ENCODE measurements at regions not wholly inside any gene's neighbourhood (a gene's known extent, or its start where the extent isn't known, plus 50 kb on each side); places are given as distances from the start of the nearest gene placed in this dataset.

GRCh38 chr10:126770809-126771208, 100.3 kb upstream of the C10orf90 start:
- no peaks in the 10 kb centered on the region for H3K27me3 ChIP-seq (ENCODE audit: control insufficient read depth, insufficient read depth, low read length)
- no peak overlapping the region for H3K4me3 ChIP-seq (ENCODE audit: low read depth, low read length)
- H3K36me3 ChIP-seq (ENCODE audit: control insufficient read depth, insufficient read depth, low read length): no peaks in the 10 kb centered on the region
- no peak for DNase-seq (ENCODE audit: low read depth)
- TF ChIP-seq, protein P1, sequence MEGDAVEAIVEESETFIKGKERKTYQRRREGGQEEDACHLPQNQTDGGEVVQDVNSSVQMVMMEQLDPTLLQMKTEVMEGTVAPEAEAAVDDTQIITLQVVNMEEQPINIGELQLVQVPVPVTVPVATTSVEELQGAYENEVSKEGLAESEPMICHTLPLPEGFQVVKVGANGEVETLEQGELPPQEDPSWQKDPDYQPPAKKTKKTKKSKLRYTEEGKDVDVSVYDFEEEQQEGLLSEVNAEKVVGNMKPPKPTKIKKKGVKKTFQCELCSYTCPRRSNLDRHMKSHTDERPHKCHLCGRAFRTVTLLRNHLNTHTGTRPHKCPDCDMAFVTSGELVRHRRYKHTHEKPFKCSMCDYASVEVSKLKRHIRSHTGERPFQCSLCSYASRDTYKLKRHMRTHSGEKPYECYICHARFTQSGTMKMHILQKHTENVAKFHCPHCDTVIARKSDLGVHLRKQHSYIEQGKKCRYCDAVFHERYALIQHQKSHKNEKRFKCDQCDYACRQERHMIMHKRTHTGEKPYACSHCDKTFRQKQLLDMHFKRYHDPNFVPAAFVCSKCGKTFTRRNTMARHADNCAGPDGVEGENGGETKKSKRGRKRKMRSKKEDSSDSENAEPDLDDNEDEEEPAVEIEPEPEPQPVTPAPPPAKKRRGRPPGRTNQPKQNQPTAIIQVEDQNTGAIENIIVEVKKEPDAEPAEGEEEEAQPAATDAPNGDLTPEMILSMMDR (IDR thresholded peaks at IDR 0.05; ENCODE audit: insufficient read depth, low read length, poor library complexity, severe bottlenecking): no peak

DNA sequence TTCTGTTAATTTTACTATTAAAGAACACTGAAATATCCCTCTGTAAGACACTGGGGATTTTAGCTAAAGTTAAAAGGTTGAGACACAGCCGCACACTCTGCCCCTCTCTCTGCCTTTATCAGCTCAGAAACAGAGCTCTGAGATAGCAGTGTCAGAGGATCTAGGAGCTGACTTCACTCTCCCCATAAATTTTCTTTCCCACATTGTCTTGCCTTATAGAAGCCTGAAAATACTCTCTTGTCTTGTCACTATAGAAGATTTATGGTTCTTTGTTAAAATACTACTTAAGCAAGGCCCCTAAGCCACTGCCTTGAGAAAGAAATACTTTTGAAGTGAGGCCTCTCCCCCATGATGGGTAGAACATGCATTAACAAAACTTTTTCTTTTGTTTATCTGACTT, 105.7 kb upstream of the C10orf90 start:
- Histone ChIP-seq H3K4me3 (ENCODE audit: low read depth, low read length) (no peak overlapping the region), H3K27me3 (ENCODE audit: control insufficient read depth, insufficient read depth, low read length) (no peaks in the 10 kb centered on the region), H3K36me3 (ENCODE audit: control insufficient read depth, insufficient read depth, low read length) (no peaks in the 10 kb centered on the region)
- DNase-seq (ENCODE audit: low read depth): no peak
- TF ChIP-seq, protein P1 (IDR thresholded peaks at IDR 0.05; ENCODE audit: insufficient read depth, low read length, poor library complexity, severe bottlenecking): no peak

- H3K4me3 ChIP-seq (ENCODE audit: low read depth, low read length): no peak overlapping the region
- no peaks in the 10 kb centered on the region for H3K27me3 ChIP-seq (ENCODE audit: control insufficient read depth, insufficient read depth, low read length)
- H3K36me3 ChIP-seq (ENCODE audit: control insufficient read depth, insufficient read depth, low read length): no peaks in the 10 kb centered on the region
- TF ChIP-seq, protein P1 (IDR thresholded peaks at IDR 0.05; ENCODE audit: insufficient read depth, low read length, poor library complexity, severe bottlenecking): no peak
- no peak for DNase-seq (ENCODE audit: low read depth)
Observed at GRCh38 chr10:126777714-126778113, 107.2 kb upstream of the C10orf90 start.

DNA sequence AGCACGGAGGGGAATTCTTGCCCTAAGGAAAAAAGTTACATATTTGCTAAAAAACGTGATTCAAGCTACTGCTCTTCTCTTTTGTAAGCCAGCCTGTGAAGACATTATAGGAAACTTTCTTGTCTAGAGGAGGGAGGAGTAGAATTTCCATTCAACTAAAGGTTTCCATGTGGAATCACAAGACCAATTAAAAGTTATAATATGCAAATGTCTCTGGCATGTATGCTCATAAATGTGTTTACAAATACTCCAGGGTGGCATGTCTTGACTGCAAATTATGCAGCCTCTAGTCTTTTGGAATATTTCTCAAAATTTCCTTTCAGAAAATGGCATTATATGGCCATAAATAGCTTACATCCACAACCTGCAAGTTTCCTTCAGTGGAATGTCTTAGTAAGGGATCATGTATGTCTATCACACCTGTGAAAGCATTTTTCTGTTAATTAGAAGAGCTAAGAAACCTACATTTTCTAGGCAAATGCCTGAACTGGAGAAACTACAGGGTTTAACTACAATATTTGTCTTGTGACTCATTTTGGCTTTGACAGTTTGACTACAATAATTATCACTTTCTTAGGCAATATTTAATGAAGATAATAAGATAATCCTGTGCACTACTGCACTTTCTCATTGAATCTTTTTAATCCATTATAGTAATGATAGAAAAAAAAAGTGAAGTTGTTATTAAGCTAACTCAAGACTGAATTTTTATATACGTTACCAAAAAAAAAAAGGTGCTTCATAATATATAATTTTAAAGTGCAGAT, 111.1 kb upstream of the C10orf90 start:
- TF ChIP-seq, protein P1 (IDR thresholded peaks at IDR 0.05; ENCODE audit: insufficient read depth, low read length, poor library complexity, severe bottlenecking): no peak
- H3K27me3 ChIP-seq (ENCODE audit: control insufficient read depth, insufficient read depth, low read length): no peaks in the 10 kb centered on the region
- no peaks in the 10 kb centered on the region for H3K36me3 ChIP-seq (ENCODE audit: control insufficient read depth, insufficient read depth, low read length)
- no peak overlapping the region for H3K4me3 ChIP-seq (ENCODE audit: low read depth, low read length)
- no peak for DNase-seq (ENCODE audit: low read depth)

DNA sequence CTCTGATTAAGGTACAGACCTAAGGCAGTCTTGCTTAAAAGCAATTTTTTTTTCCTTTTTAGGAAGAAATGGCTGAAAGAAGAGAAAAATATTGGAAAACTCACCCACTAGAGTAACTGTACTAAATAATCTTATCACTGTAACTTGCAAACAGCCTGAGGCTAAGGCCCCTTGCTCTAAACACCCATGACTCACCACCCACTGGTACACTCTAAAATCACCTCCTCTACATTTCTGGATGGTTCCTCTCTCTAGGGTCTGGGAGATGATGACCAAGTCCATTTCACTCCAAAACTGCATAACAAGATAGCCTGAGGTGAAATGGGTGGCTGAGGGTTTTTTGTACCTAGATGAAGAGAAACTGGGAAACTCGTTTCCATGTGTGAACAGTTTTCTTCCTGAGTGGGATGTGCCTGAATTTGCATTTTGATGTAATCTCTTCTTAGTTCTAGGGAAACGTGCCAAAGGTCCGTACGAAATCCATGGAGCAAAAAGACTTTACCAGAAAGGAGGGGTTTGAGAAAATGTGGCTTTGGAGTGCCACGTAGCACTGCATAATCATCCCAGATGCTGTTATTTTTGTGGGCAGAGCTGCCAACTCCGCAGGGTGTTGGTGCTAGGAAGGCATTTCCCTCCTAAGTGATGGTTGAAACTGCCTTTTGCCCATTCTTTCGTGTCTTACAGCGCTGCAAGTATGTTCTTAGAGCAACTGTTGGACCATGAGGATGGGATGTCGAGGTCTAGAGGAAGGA, 113.5 kb upstream of the C10orf90 start:
- no peak overlapping the region for H3K4me3 ChIP-seq (ENCODE audit: low read depth, low read length)
- no peak for DNase-seq (ENCODE audit: low read depth)
- TF ChIP-seq, protein P1 (IDR thresholded peaks at IDR 0.05; ENCODE audit: insufficient read depth, low read length, poor library complexity, severe bottlenecking): no peak
- H3K27me3 ChIP-seq (ENCODE audit: control insufficient read depth, insufficient read depth, low read length): no peaks in the 10 kb centered on the region
- H3K36me3 ChIP-seq (ENCODE audit: control insufficient read depth, insufficient read depth, low read length): no peaks in the 10 kb centered on the region
